ENCODE measurements at regions not wholly inside any gene's neighbourhood (a gene's known extent, or its start where the extent isn't known, plus 50 kb on each side); places are given as distances from the start of the nearest gene placed in this dataset.

GRCh38 chr13:50566646-50567045, 276.8 kb downstream of the DLEU7 start:
- Histone ChIP-seq H3K4me1 (ENCODE audit: control insufficient read depth, insufficient read depth, low read length) (no peaks in the 10 kb centered on the region), H3K27ac (ENCODE audit: extremely low read depth, low read depth, low read length) (no peak overlapping the region), H3K9me3 (ENCODE audit: control insufficient read depth, insufficient read depth, low read depth, low read length) (no peaks in the 10 kb centered on the region), H3K36me3 (ENCODE audit: control insufficient read depth in 2 of 2, insufficient read depth in 1 of 2, low read length in 2 of 2) (no peaks in the 10 kb centered on the region), H3K4me3 (ENCODE audit: low read depth, low read length) (no peak overlapping the region)
- TF ChIP-seq ZNF26 (tag by site-specific recombination; IDR thresholded peaks at IDR 0.05) (peak; percentile 94), CTCF (tag by site-specific recombination; IDR thresholded peaks at IDR 0.05) (no peak)
- CTCF ChIA-PET: interaction anchor here (0.7 to 1.2 kb wide), 2 partner anchors 17 to 34 kb away, joined by 3 to 6 read pairs; no protein-coding TSS in a partner anchor
- POLR2A ChIA-PET: no interaction called here

GRCh38 chr13:50572129-50572528, 271.4 kb downstream of the DLEU7 start:
- Histone ChIP-seq H3K27ac (ENCODE audit: extremely low read depth, low read depth, low read length) (no peak overlapping the region), H3K4me1 (ENCODE audit: control insufficient read depth, insufficient read depth, low read length) (no peaks in the 10 kb centered on the region), H3K4me3 (ENCODE audit: low read depth, low read length) (no peak overlapping the region), H3K36me3 (ENCODE audit: control insufficient read depth in 2 of 2, insufficient read depth in 1 of 2, low read length in 2 of 2) (no peaks in the 10 kb centered on the region), H3K9me3 (ENCODE audit: control insufficient read depth, insufficient read depth, low read depth, low read length) (no peaks in the 10 kb centered on the region)
- ChIA-PET CTCF (no interaction called here), POLR2A (no interaction called here)
- TF ChIP-seq ZNF549 (tag by site-specific recombination; IDR thresholded peaks at IDR 0.05): no peak
- no peak for TF ChIP-seq ZNF768 (tag by site-specific recombination; IDR thresholded peaks at IDR 0.05)
- TF ChIP-seq ZNF174 (tag by site-specific recombination; IDR thresholded peaks at IDR 0.05): no peak
- TF ChIP-seq BCL11B (tag by site-specific recombination; IDR thresholded peaks at IDR 0.05; ENCODE audit: low read depth): no peak
- TF ChIP-seq YY2 (tag by site-specific recombination; IDR thresholded peaks at IDR 0.05): no peak
- TF ChIP-seq BCL11A (tag by site-specific recombination; IDR thresholded peaks at IDR 0.05; ENCODE audit: low read depth): no peak
- no peak for TF ChIP-seq PRDM2 (tag by site-specific recombination; IDR thresholded peaks at IDR 0.05; ENCODE audit: borderline replicate concordance)
- TF ChIP-seq ZNF704 (tag by site-specific recombination; IDR thresholded peaks at IDR 0.05): no peak
- TF ChIP-seq OSR2 (tag by site-specific recombination; IDR thresholded peaks at IDR 0.05): no peak
- no peak for TF ChIP-seq ZBTB6 (tag by site-specific recombination; IDR thresholded peaks at IDR 0.05)
- no peak for TF ChIP-seq ZFP37 (tag by site-specific recombination; IDR thresholded peaks at IDR 0.05)
- no peak for TF ChIP-seq BCL6B (tag by site-specific recombination; IDR thresholded peaks at IDR 0.05)
- TF ChIP-seq ZBTB48 (tag by site-specific recombination; IDR thresholded peaks at IDR 0.05): no peak
- no peak for TF ChIP-seq ZNF629 (tag by site-specific recombination; IDR thresholded peaks at IDR 0.05)
- no peak for TF ChIP-seq ZNF670 (tag by site-specific recombination; IDR thresholded peaks at IDR 0.05; ENCODE audit: low read depth)
- TF ChIP-seq ZNF660 (tag by site-specific recombination; IDR thresholded peaks at IDR 0.05): no peak
- TF ChIP-seq ZNF426 (tag by site-specific recombination; IDR thresholded peaks at IDR 0.05): no peak
- TF ChIP-seq ZNF544 (tag by site-specific recombination; IDR thresholded peaks at IDR 0.05): no peak

All from HEK293 (cell line).